GM23248 (cell line): ENCODE measurements at regions not wholly inside any gene's neighbourhood (a gene's known extent, or its start where the extent isn't known, plus 50 kb on each side); places are given as distances from the start of the nearest gene placed in this dataset.

Source experiments
- EZH2 ChIP-seq: fragments of 200-600 bp; sonication (generic); IDR thresholded peaks from 2 replicates; pipeline ENCODE4 v1.6.1; 2018; ENCODE audit warnings: antibody characterized with exemption, mild to moderate bottlenecking; ENCODE audit not compliant: insufficient read depth, poor library complexity, severe bottlenecking
- EZH2phosphoT487 ChIP-seq: fragments of 200-600 bp; sonication (generic); IDR thresholded peaks from 2 replicates; pipeline ENCODE4 v1.6.1; 2018; ENCODE audit warnings: antibody characterized with exemption, moderate library complexity, mild to moderate bottlenecking, low read depth; ENCODE audit not compliant: insufficient read depth

- TF ChIP-seq EZH2phosphoT487 (no peak), EZH2 (no peak)
Observed at GRCh38 chr2:67660015-67660602, 263.0 kb downstream of the ETAA1 start.
